HG03558 (cell line): ENCODE measurements at regions not wholly inside any gene's neighbourhood (a gene's known extent, or its start where the extent isn't known, plus 50 kb on each side); places are given as distances from the start of the nearest gene placed in this dataset.

Source experiments
- ATAC-seq: cut with Tn5 transposase; IDR thresholded peaks from one replicate; pipeline ENCODE4 v1.9.1; 2021; ENCODE audit warnings: moderate number of reproducible peaks; ENCODE audit not compliant: unreplicated experiment; ENCODE audit errors: extremely low read depth

GRCh38 chr11:109552376-109552775 lies 130.4 kb downstream of the C11orf87 start:
- ATAC-seq, result no peak

- no peak for ATAC-seq
These were observed 131.3 kb downstream of the C11orf87 start for GRCh38 chr11:109553284-109553683.

GRCh38 chr11:109554951-109555350 lies 133.0 kb downstream of the C11orf87 start:
- no peak for ATAC-seq

GRCh38 chr11:109564241-109564640 lies 142.3 kb downstream of the C11orf87 start:
- ATAC-seq, result no peak

- no peak for ATAC-seq
These were observed 160.5 kb downstream of the C11orf87 start for GRCh38 chr11:109582470-109582869.

GRCh38 chr11:109584001-109584972 lies 162.3 kb downstream of the C11orf87 start:
- no peak for ATAC-seq

DNA sequence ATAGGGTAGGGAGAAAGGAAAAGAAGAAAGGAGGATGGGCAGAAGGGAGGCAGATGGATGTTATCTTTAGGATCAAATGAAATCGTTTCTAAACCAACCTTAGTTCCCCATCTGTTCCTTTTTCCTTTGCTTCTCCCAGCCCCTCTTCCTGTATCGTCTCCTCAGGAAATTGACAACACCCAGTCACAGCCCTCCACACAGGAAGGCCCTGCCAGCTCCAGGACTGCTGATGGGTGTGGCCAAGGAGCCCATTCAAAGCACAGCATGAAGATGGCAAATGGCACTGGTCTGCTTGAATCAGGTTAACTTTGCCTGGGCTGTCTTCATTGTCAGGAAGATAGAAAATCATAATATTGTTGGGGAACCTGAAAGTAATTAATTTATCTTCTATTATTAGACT lies 164.8 kb downstream of the C11orf87 start:
- no peak for ATAC-seq

GRCh38 chr11:109590782-109591181 lies 168.8 kb downstream of the C11orf87 start:
- ATAC-seq, result no peak

DNA sequence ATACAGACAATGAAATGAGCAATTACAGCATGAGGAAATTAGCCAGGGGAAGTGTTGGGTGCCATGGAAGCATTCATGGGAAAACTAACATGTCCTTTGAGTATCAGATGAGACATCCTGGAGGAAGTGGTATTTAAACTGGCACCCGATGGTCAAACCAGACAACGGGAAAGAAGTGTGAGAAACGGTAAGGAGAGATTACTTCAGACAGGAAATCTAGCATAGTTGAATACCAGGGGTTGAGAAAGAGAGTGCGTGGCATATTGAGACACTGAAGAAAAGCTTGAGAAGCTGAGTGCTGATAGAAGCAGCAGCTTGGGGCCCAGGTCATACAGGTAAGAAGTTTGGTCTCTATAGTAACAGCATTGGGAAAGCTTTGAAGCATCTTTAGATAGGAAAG lies 175.3 kb downstream of the C11orf87 start:
- ATAC-seq, result no peak

GRCh38 chr11:109604481-109605400 lies 182.8 kb downstream of the C11orf87 start:
- ATAC-seq, result no peak

GRCh38 chr11:109606256-109606655 lies 184.3 kb downstream of the C11orf87 start:
- ATAC-seq, result no peak

- no peak for ATAC-seq
These were observed 187.6 kb downstream of the C11orf87 start for GRCh38 chr11:109609454-109610185.

DNA sequence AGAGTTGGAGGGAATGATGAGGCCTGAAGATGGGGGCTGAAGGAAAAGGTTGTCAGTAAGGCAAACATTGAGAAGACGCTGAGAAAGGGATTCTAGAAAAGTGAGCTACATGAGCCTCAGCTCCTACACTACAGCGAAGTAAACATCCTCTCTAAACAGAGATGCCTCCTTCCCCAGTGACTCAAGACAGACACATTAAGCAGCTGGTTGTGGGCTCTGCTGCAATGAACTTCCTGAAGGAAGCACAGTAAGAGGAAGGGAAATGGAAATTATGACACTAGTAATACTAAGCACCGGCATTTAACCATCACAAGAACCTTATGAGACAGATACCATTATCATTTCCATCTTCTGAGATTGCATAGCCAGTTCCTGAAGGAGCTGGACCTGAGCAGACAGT lies 190.5 kb downstream of the C11orf87 start:
- ATAC-seq, result no peak

DNA sequence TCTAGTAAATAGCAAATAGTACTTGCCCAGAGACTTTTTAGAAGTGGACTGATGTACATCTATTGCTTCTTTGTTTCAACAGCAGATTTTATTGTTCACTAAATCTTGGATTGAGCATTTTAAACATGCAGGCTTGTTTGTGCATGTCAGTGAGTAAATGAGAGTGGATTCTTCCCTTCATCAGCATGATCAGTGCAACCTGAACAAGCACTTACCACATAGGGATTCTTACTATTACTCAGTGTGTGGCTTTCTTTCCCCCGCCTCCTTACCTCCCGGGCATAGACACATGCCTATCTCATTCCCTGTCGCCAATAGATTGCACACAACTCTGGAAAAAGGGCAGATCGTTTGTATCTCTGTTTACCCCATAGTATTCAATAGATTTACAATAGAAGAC lies 197.5 kb downstream of the C11orf87 start:
- no peak for ATAC-seq

DNA sequence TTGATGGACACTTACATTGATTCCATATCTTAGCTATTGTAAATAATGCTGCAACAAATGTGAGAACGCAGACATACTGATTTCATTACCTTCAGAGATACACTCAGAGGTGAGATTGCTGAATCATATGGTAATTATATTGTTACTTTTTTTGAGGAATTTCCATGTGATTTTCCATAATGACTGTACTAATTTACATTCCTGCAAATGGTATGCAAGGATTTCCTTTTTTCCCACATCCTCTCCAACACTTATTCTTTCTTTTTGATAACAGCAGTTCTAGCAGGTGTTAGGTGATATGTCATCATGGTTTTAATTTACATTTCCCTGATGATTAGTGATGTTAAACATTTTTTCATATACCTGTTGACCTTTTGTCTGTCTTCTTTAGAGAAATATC lies 207.7 kb downstream of the C11orf87 start:
- no peak for ATAC-seq

DNA sequence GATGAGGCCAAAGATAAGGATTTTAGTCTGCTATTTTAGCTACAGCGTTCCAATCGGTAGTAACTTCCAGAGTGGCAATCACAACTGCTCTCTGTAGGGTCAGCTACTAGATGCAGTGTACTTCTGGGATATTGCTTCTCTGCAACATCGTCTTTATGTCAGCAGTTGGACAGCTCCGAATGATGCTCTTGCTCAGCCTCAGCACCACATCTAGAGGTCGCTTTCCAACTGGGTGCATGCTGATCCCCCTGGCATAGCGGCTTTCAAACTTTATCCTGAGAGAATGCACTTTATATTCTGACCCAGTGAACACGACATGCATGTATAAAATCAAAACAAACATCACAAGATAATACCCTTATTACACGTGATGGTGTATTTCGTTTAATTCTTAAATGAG lies 219.6 kb downstream of the C11orf87 start:
- ATAC-seq, result no peak

- ATAC-seq, result no peak
These were observed 222.2 kb downstream of the C11orf87 start for GRCh38 chr11:109644152-109644551.

- ATAC-seq, result no peak
These were observed 226.8 kb downstream of the C11orf87 start for GRCh38 chr11:109648804-109649203.

DNA sequence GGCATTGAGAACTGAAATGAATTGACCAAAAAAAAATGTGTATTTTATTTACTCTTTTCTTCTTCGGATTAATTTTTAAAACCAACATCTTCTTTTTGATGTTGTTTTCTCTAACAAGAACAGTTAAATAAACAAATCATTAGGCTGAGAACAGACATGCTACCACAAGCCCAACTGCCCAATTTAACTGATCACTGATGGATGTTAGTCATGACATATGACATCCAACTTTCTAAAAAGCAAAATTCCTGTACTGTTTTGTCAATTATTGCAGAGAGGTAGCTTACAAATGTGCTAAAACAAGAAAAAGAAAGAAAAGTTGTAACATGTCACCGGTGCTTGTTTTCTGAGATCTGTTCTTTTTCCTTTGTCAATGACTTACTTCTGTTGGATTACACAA lies 232.1 kb downstream of the C11orf87 start:
- no peak for ATAC-seq

- no peak for ATAC-seq
These were observed 236.2 kb downstream of the C11orf87 start for GRCh38 chr11:109658190-109658589.
